Astrocyte (in vitro differentiated cells and primary cell): ENCODE measurements at regions not wholly inside any gene's neighbourhood (a gene's known extent, or its start where the extent isn't known, plus 50 kb on each side); places are given as distances from the start of the nearest gene placed in this dataset.

ENCODE experiments used
- DNase-seq: peaks from one replicate; pipeline ENCODE4 v3.0.0-alpha.2; 2010; ENCODE audit warnings: low read depth
- FAIRE-seq: peaks from 2 replicates; lab custom pipeline; 2011; peaks lifted over from hg19 to GRCh38; lab: Jason Lieb, UNC
- H2AFZ ChIP-seq: 2 replicates; pipeline ENCODE4 v1.6.0; 2012; ENCODE audit warnings: low read depth, low read length, inconsistent platforms
- H3K27ac ChIP-seq: 2 replicates; pipeline ENCODE4 v1.5.1; 2011; ENCODE audit warnings: low read depth, low read length, inconsistent platforms
- H3K27me3 ChIP-seq: 2 replicates; pipeline ENCODE4 v1.6.0; 2011; ENCODE audit warnings: low read length, inconsistent platforms; ENCODE audit not compliant: insufficient read depth
- H3K36me3 ChIP-seq: 2 replicates; pipeline ENCODE4 v1.5.1; 2011; ENCODE audit warnings: low read length, inconsistent platforms; ENCODE audit not compliant: insufficient read depth
- H3K4me1 ChIP-seq: 2 replicates; pipeline ENCODE4 v1.5.1; 2011; ENCODE audit warnings: low read length, inconsistent platforms; ENCODE audit not compliant: insufficient read depth
- H3K4me2 ChIP-seq: 2 replicates; pipeline ENCODE4 v1.6.0; 2012; ENCODE audit warnings: low read length, inconsistent platforms
- H3K4me3 ChIP-seq: 2 replicates; pipeline ENCODE4 v1.5.1; 2011; ENCODE audit warnings: low read depth, mild to moderate bottlenecking, low read length, inconsistent platforms; ENCODE audit not compliant: insufficient read depth
- H3K79me2 ChIP-seq: 2 replicates; pipeline ENCODE4 v1.6.0; 2012; ENCODE audit warnings: mild to moderate bottlenecking, low read length, inconsistent platforms; ENCODE audit not compliant: insufficient read depth
- H3K9ac ChIP-seq: 2 replicates; pipeline ENCODE4 v1.6.0; 2012; ENCODE audit warnings: mild to moderate bottlenecking, low read length, inconsistent platforms
- H3K9me3 ChIP-seq: 2 replicates; pipeline ENCODE4 v1.5.1; 2012; ENCODE audit warnings: low read depth, mild to moderate bottlenecking, low read length, inconsistent platforms; ENCODE audit not compliant: insufficient read depth
- H4K20me1 ChIP-seq: 2 replicates; pipeline ENCODE4 v1.6.0; 2012; ENCODE audit warnings: low read length, inconsistent platforms; ENCODE audit not compliant: insufficient read depth
- H3K27ac Mint-ChIP-seq: one replicate; pipeline ENCODE4 v1.8.0; 2021; ENCODE audit warnings: mild to moderate bottlenecking, mixed read lengths; ENCODE audit not compliant: unreplicated experiment
- H3K27me3 Mint-ChIP-seq: one replicate; pipeline ENCODE4 v1.8.0; 2021; ENCODE audit warnings: low read depth, mixed read lengths; ENCODE audit not compliant: unreplicated experiment
- H3K36me3 Mint-ChIP-seq: one replicate; pipeline ENCODE4 v1.8.0; 2021; ENCODE audit warnings: low read depth, mixed read lengths; ENCODE audit not compliant: unreplicated experiment
- H3K4me1 Mint-ChIP-seq: one replicate; pipeline ENCODE4 v1.8.0; 2021; ENCODE audit warnings: low read depth, mixed read lengths; ENCODE audit not compliant: unreplicated experiment
- H3K4me3 Mint-ChIP-seq: one replicate; pipeline ENCODE4 v1.8.0; 2021; ENCODE audit warnings: mild to moderate bottlenecking, moderate library complexity, mixed read lengths; ENCODE audit not compliant: unreplicated experiment
- H3K9me3 Mint-ChIP-seq: one replicate; pipeline ENCODE4 v1.8.0; 2021; ENCODE audit warnings: mild to moderate bottlenecking, mixed read lengths; ENCODE audit not compliant: unreplicated experiment
- EZH2 ChIP-seq: IDR thresholded peaks from 2 replicates; pipeline ENCODE4 v1.6.1; 2012; ENCODE audit warnings: mild to moderate bottlenecking, low read length, inconsistent platforms; ENCODE audit not compliant: insufficient read depth
- TF ChIP-seq, protein P1 (sequence below): IDR thresholded peaks from 2 replicates; pipeline ENCODE4 v1.5.1; 2011; ENCODE audit warnings: low read depth, mild to moderate bottlenecking, inconsistent platforms, low read length, moderate library complexity; ENCODE audit not compliant: insufficient read depth

DNA sequence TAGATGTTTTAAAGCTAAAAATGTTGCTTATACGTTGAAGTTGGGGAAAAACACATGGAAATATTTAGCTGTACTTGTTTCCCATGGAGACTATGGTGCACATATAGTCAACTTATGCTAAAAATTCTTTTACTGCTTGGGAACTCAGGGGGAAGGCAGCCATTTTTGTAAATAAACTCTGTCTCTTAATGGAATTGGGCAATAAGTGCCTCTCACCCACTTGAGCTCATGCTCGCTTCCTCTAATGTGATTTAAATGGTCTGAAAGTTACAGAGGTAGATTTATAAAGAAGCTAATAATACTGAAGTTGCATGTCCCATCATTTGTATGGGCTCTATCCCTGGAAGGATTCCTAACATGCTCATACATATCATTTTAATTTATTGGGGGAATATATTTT is 523.8 kb downstream of the RASEF start:
- peaks cover 7% of the 10 kb centered on the region for H3K4me1 Mint-ChIP-seq
- Histone ChIP-seq H3K9ac (no peak overlapping the region), H3K9me3 (no peaks in the 10 kb centered on the region), H2AFZ (no peak overlapping the region), H4K20me1 (no peaks in the 10 kb centered on the region), H3K36me3 (no peaks in the 10 kb centered on the region), H3K4me3 (no peak overlapping the region), H3K27me3 (no peaks in the 10 kb centered on the region), H3K79me2 (no peaks in the 10 kb centered on the region), H3K4me2 (no peak overlapping the region), H3K4me1 (no peaks in the 10 kb centered on the region), H3K27ac (no peak overlapping the region)
- no peak for TF ChIP-seq EZH2
- TF ChIP-seq, protein P1, sequence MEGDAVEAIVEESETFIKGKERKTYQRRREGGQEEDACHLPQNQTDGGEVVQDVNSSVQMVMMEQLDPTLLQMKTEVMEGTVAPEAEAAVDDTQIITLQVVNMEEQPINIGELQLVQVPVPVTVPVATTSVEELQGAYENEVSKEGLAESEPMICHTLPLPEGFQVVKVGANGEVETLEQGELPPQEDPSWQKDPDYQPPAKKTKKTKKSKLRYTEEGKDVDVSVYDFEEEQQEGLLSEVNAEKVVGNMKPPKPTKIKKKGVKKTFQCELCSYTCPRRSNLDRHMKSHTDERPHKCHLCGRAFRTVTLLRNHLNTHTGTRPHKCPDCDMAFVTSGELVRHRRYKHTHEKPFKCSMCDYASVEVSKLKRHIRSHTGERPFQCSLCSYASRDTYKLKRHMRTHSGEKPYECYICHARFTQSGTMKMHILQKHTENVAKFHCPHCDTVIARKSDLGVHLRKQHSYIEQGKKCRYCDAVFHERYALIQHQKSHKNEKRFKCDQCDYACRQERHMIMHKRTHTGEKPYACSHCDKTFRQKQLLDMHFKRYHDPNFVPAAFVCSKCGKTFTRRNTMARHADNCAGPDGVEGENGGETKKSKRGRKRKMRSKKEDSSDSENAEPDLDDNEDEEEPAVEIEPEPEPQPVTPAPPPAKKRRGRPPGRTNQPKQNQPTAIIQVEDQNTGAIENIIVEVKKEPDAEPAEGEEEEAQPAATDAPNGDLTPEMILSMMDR: no peak
- no peaks in the 10 kb centered on the region for H3K27me3 Mint-ChIP-seq
- DNase-seq (no peak), FAIRE-seq (no peak)
- H3K4me3 Mint-ChIP-seq: no peak overlapping the region
- peaks cover 2% of the 10 kb centered on the region for H3K9me3 Mint-ChIP-seq
- H3K27ac Mint-ChIP-seq: no peak overlapping the region
- no peaks in the 10 kb centered on the region for H3K36me3 Mint-ChIP-seq

DNA sequence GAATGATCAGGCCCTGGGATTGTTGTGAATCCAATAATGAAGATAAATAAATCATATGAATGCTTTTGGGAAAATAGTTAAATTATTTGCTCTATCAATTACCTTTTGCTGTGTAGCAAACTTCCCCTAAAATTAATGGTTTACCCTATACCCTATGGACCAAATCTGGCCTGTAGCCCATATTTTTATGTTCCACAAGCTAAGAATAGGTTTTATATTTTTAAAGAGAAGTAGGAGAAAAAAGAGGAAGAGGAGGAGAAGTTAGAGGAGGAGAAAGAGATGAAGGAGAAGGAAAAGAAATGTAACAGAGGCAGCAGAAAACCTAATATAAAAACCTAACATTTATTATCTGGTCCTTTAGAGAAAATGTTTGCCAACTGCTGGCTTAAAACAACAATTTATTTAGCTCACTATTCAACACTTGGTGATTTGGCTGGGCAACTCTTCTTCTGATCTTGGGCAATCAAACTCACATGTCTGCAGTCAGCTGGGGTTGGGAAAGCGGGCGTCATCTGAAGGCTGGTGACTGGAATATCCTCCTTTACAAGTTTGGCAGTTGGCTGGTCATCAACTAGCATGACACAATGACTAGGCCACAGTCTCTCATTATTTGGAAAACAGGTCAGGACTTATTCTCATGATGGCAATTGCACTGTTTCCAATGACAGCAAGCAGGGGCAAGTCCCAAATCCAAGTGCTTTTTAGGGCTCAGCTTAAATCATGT is 522.9 kb downstream of the RASEF start:
- H3K4me3 ChIP-seq: no peak overlapping the region
- TF ChIP-seq, protein P1: no peak
- no peak for TF ChIP-seq EZH2
- no peaks in the 10 kb centered on the region for H3K9me3 ChIP-seq
- H2AFZ ChIP-seq: no peak overlapping the region
- DNase-seq (no peak), FAIRE-seq (no peak)
- H3K27me3 ChIP-seq: no peaks in the 10 kb centered on the region
- no peaks in the 10 kb centered on the region for H3K4me1 ChIP-seq
- no peak overlapping the region for H3K9ac ChIP-seq
- no peak overlapping the region for H3K4me3 Mint-ChIP-seq
- no peaks in the 10 kb centered on the region for H4K20me1 ChIP-seq
- H3K36me3 Mint-ChIP-seq: no peaks in the 10 kb centered on the region
- H3K27ac ChIP-seq: no peak overlapping the region
- H3K4me2 ChIP-seq: no peak overlapping the region
- no peak overlapping the region for H3K27ac Mint-ChIP-seq
- peaks cover 2% of the 10 kb centered on the region for H3K9me3 Mint-ChIP-seq
- H3K27me3 Mint-ChIP-seq: no peaks in the 10 kb centered on the region
- H3K36me3 ChIP-seq: no peaks in the 10 kb centered on the region
- no peaks in the 10 kb centered on the region for H3K79me2 ChIP-seq
- peaks cover 7% of the 10 kb centered on the region for H3K4me1 Mint-ChIP-seq

DNA sequence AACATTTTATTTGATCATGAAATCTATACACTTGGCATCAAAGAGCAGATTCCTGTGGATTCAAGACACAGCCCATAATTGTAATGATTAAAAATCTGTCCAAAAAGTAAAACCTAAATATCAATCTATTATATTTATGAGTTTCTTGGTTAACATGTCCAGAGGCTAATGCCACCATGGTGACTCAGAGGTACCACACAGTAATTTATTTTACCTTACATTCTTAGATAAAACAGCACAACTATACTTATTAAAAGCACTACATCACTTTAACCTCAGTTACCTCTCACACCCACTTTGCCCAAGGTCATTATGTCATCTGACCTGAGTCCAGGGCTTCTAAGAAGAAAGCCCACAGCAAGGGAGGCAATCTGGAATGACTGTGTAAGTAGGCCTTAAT is 519.2 kb downstream of the RASEF start:
- H3K4me1 ChIP-seq: no peaks in the 10 kb centered on the region
- no peak overlapping the region for H2AFZ ChIP-seq
- H3K27ac ChIP-seq: no peak overlapping the region
- no peak for TF ChIP-seq EZH2
- TF ChIP-seq, protein P1: no peak
- H3K27me3 ChIP-seq: no peaks in the 10 kb centered on the region
- H3K9ac ChIP-seq: no peak overlapping the region
- no peaks in the 10 kb centered on the region for H3K36me3 ChIP-seq
- no peak overlapping the region for H3K4me2 ChIP-seq
- H3K36me3 Mint-ChIP-seq: no peaks in the 10 kb centered on the region
- no peaks in the 10 kb centered on the region for H3K4me1 Mint-ChIP-seq
- H3K27ac Mint-ChIP-seq: no peak overlapping the region
- DNase-seq: peak; percentile 67
- H3K9me3 ChIP-seq: no peaks in the 10 kb centered on the region
- H3K27me3 Mint-ChIP-seq: no peaks in the 10 kb centered on the region
- H3K4me3 ChIP-seq: no peak overlapping the region
- no peaks in the 10 kb centered on the region for H3K79me2 ChIP-seq
- H3K9me3 Mint-ChIP-seq: peaks cover 2% of the 10 kb centered on the region
- no peak overlapping the region for H3K4me3 Mint-ChIP-seq
- no peaks in the 10 kb centered on the region for H4K20me1 ChIP-seq
- FAIRE-seq: no peak
